Gastrocnemius medialis (tissue), 4 donors: ENCODE measurements at regions not wholly inside any gene's neighbourhood (a gene's known extent, or its start where the extent isn't known, plus 50 kb on each side); places are given as distances from the start of the nearest gene placed in this dataset.

Experiments used
- POLR2A ChIP-seq, 2 donors: fragments of 450-650 bp; IDR thresholded peaks; one replicate each; pipeline ENCODE4 v1.6.1; 2017; ENCODE audit warnings: antibody characterized with exemption in 2 of 2, mild to moderate bottlenecking in 2 of 2, moderate library complexity in 2 of 2
- TF ChIP-seq, protein P1 (sequence below), 5 experiments: fragments of 450-650 bp in 3 of 5; fragments of 200-600 bp in 2 of 5; sonication (generic) in 2 of 5; IDR thresholded peaks in 4 of 5; conservative IDR thresholded peaks in 1 of 5; 1 replicate in 4 of 5; 2 replicates in 1 of 5; pipeline ENCODE4 v1.5.1; 2016 to 2019; ENCODE audit warnings: antibody characterized with exemption in 5 of 5, mild to moderate bottlenecking in 3 of 5, moderate library complexity in 3 of 5

DNA sequence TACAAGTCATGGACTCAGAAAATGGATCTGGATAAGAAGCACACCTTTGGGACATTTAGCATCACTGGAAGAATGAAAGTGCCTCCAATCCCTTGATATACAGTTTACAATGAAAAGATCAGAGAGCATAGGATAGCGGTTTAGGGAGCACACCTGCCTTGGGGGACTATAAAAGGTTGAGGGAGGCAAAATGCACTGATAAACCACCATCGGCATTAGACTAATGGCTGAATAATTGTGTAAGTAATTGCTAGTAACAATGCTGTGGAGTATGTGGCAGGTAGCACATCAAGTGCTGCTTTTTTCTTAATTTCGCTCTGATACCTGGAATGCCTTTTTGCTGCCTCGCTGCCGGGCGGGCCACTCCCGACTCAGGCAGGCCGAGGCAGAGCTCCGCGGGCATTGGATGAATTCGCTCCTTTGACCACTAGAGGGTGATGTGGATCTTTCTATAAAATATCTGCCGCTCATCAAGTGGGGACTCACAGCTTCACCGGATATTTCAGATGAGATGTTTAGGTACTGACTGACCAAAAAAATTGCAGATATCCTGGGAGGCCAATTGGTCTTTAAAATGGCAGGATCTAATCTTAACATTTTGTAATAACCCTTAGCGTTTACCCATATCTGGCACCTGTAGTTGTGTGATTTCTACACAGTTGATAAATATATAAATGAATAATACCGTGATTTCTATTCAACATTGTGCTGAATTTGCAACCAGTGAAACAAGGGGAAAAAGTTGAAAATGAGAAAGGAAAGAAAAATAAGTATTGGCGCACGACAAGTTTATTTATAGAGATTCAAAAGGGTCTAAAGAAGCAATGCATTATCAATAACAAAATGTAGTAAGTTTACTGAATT lies 116.8 kb upstream of the PRSS1 start:
- TF ChIP-seq, protein P1, sequence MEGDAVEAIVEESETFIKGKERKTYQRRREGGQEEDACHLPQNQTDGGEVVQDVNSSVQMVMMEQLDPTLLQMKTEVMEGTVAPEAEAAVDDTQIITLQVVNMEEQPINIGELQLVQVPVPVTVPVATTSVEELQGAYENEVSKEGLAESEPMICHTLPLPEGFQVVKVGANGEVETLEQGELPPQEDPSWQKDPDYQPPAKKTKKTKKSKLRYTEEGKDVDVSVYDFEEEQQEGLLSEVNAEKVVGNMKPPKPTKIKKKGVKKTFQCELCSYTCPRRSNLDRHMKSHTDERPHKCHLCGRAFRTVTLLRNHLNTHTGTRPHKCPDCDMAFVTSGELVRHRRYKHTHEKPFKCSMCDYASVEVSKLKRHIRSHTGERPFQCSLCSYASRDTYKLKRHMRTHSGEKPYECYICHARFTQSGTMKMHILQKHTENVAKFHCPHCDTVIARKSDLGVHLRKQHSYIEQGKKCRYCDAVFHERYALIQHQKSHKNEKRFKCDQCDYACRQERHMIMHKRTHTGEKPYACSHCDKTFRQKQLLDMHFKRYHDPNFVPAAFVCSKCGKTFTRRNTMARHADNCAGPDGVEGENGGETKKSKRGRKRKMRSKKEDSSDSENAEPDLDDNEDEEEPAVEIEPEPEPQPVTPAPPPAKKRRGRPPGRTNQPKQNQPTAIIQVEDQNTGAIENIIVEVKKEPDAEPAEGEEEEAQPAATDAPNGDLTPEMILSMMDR (IDR thresholded peaks at IDR 0.05 in 4 of 5, conservative IDR thresholded peaks at IDR 0.05 in 1 of 5): peak; percentile 69 to 81 (median 77)
- TF ChIP-seq POLR2A (IDR thresholded peaks at IDR 0.05): no peak
